HepG2 (cell line): ENCODE measurements at regions not wholly inside any gene's neighbourhood (a gene's known extent, or its start where the extent isn't known, plus 50 kb on each side); places are given as distances from the start of the nearest gene placed in this dataset.

Experiments
- ATAC-seq: fragments of 200-7000 bp; cut with Tn5 transposase; 3 replicates; pipeline ENCODE4 v1.9.1; 2020; ENCODE audit warnings: mild to moderate bottlenecking, moderate library complexity
- BruUV-seq: library from RNA; stranded (reverse); fragments of 400-500 nt; replicated peaks from 2 replicates; lab custom pipeline; 2021; lab: Mats Ljungman, UMichigan
- CTCF ChIA-PET: fragments of 300-600 bp; formaldehyde crosslinking; extraction: SDS; loops from one replicate; lab custom pipeline; 2021; ENCODE audit warnings: low total read pairs, inconsistent platforms, low intra/inter-chr PET ratio; lab: Yijun Ruan, JAX
- POLR2A ChIA-PET: fragments of 350-600 bp; sonication (Branson Sonifier 250); formaldehyde crosslinking; loops from one replicate; lab custom pipeline; 2020; ENCODE audit warnings: antibody characterized with exemption, inconsistent platforms; lab: Yijun Ruan, JAX
- DNase-seq: peaks from one replicate; pipeline ENCODE4 v3.0.0-alpha.2; 2015; ENCODE audit warnings: low spot score
- FAIRE-seq: peaks from 3 replicates; lab custom pipeline; 2011; peaks lifted over from hg19 to GRCh38; lab: Jason Lieb, UNC
- H2AFZ ChIP-seq: one replicate; pipeline ENCODE4 v1.6.1; 2011; ENCODE audit warnings: low read length, inconsistent platforms
- H3K27ac ChIP-seq: fragments of 300-600 bp; 3 replicates; pipeline ENCODE4 v1.8.0; 2011; ENCODE audit warnings: mixed run types, mild to moderate bottlenecking, mixed read lengths, low read length, inconsistent platforms; ENCODE audit not compliant: insufficient read depth; ENCODE audit errors: extremely low read length
- H3K27me3 ChIP-seq, 2 experiments: fragments of 200-600 bp in 1 of 2; 2 replicates in 1 of 2; 3 replicates in 1 of 2; pipeline versions ENCODE4 v1.6.0 to v1.8.0; 2011; ENCODE audit warnings: low read length in 2 of 2, mild to moderate bottlenecking in 2 of 2, moderate library complexity in 2 of 2, inconsistent platforms in 1 of 2; ENCODE audit not compliant: insufficient read depth in 2 of 2, control insufficient read depth in 1 of 2
- H3K36me3 ChIP-seq, 2 experiments: fragments of 200-600 bp in 1 of 2; replicated peaks in 1 of 2; 2 replicates in 1 of 2; 3 replicates in 1 of 2; pipeline versions ENCODE4 v1.5.1 to v1.8.0; 2011; ENCODE audit warnings: low read length in 2 of 2, inconsistent platforms in 1 of 2; ENCODE audit not compliant: insufficient read depth in 2 of 2, control insufficient read depth in 1 of 2
- H3K4me1 ChIP-seq: 2 replicates; pipeline ENCODE4 v1.5.1; 2012; ENCODE audit warnings: low read length, inconsistent platforms; ENCODE audit not compliant: insufficient read depth
- H3K4me2 ChIP-seq: 2 replicates; pipeline ENCODE4 v1.6.0; 2011; ENCODE audit warnings: low read depth, low read length, inconsistent platforms
- H3K4me3 ChIP-seq, 3 experiments: fragments of 200-600 bp in 1 of 3; sonication (generic), shearing (Covaris generic) in 1 of 3; replicated peaks in 1 of 3; 2 replicates each; pipeline ENCODE4 v1.5.1; 2011 to 2016; ENCODE audit warnings: low read length in 3 of 3, inconsistent platforms in 2 of 3, low read depth in 2 of 3, mild to moderate bottlenecking in 2 of 3, control low read depth in 1 of 3, mixed read lengths in 1 of 3; ENCODE audit not compliant: insufficient read depth in 1 of 3
- H3K79me2 ChIP-seq: one replicate; pipeline ENCODE4 v1.6.1; 2011; ENCODE audit warnings: low read length, inconsistent platforms; ENCODE audit not compliant: insufficient read depth
- H3K9ac ChIP-seq: 2 replicates; pipeline ENCODE4 v1.6.0; 2011; ENCODE audit warnings: mild to moderate bottlenecking, low read depth, low read length, inconsistent platforms; ENCODE audit not compliant: insufficient read depth
- H3K9me3 ChIP-seq: 2 replicates; pipeline ENCODE4 v1.5.1; 2012; ENCODE audit warnings: mild to moderate bottlenecking, low read length
- H4K20me1 ChIP-seq: 2 replicates; pipeline ENCODE4 v1.6.0; 2011; ENCODE audit warnings: inconsistent platforms, mild to moderate bottlenecking, low read length, moderate library complexity; ENCODE audit not compliant: insufficient read depth
- ARID4A ChIP-seq: sonication (generic); formaldehyde crosslinking; IDR thresholded peaks from 2 replicates; pipeline ENCODE4 v1.5.0; 2020; ENCODE audit warnings: mild to moderate bottlenecking, missing genetic modification reagents, borderline replicate concordance
- ATF3 ChIP-seq: sonication (generic); formaldehyde crosslinking; IDR thresholded peaks from 2 replicates; pipeline ENCODE4 v1.4.0; 2020; ENCODE audit warnings: missing genetic modification reagents
- FOXC1 ChIP-seq: sonication (generic); formaldehyde crosslinking; IDR thresholded peaks from 2 replicates; pipeline ENCODE4 v1.8.0; 2022; ENCODE audit warnings: mild to moderate bottlenecking, missing genetic modification reagents, borderline replicate concordance
- IKZF4 ChIP-seq: sonication (generic); formaldehyde crosslinking; IDR thresholded peaks from 2 replicates; pipeline ENCODE4 v1.5.1; 2020; ENCODE audit warnings: borderline replicate concordance, mild to moderate bottlenecking, low read depth, missing genetic modification reagents; ENCODE audit errors: not compliant biosample characterization
- PBX2 ChIP-seq: IDR thresholded peaks from 2 replicates; pipeline ENCODE4 v1.6.1; 2016; ENCODE audit warnings: control low read depth
- PRDM10 ChIP-seq: sonication (generic); formaldehyde crosslinking; IDR thresholded peaks from 2 replicates; pipeline ENCODE4 v1.4.0; 2020; ENCODE audit warnings: low read depth, missing genetic modification reagents
- SNRNP70 ChIP-seq: fragments of 200-400 bp; formaldehyde crosslinking; IDR thresholded peaks from 2 replicates; pipeline ENCODE4 v1.6.1; 2017; ENCODE audit warnings: mild to moderate bottlenecking, low read depth, low read length, moderate library complexity
- STAG1 ChIP-seq: sonication (generic); formaldehyde crosslinking; IDR thresholded peaks from 2 replicates; pipeline ENCODE4 v1.4.0; 2020; ENCODE audit warnings: missing genetic modification reagents
- ZNF274 ChIP-seq: sonication (generic); formaldehyde crosslinking; IDR thresholded peaks from 2 replicates; pipeline ENCODE4 v1.5.1; 2020; ENCODE audit warnings: mild to moderate bottlenecking, missing genetic modification reagents
- ZNF691 ChIP-seq: sonication (generic); formaldehyde crosslinking; IDR thresholded peaks from 2 replicates; pipeline ENCODE4 v1.4.0; 2020; ENCODE audit warnings: missing genetic modification reagents, low read depth, mild to moderate bottlenecking, borderline replicate concordance
- WGBS: methylation state at CpG from one replicate; pipeline ENCODE4 v1.1.6; 2017; ENCODE audit warnings: low lambda C conversion rate; 5-methylcytosine and 5-hydroxymethylcytosine counted together
- in situ Hi-C: cut with HindIII; loops from 2 replicates; pipeline ENCODE4 v1.10.0; 2017; ENCODE audit warnings: low pct_unique_long_range_greater_than_20kb; ENCODE audit not compliant: extremely low pct_ligation_motif_present
- intact Hi-C: fragments of 100-400 bp; cut with micrococcal nuclease; formaldehyde crosslinking; loops from one replicate; pipeline ENCODE4 v1.10.0; 2022; ENCODE audit not compliant: unreplicated experiment

- 15% methylated on average over 1 of the region's 1 CpG for WGBS
- H3K9me3 ChIP-seq = peaks cover 6% of the 10 kb centered on the region
- intact Hi-C loops (no loop called here), in situ Hi-C loops (no loop called here)
- BruUV-seq = no TSS peak
- H4K20me1 ChIP-seq = no peaks in the 10 kb centered on the region
- CTCF ChIA-PET = no interaction called here
- DNase-seq (no peak), FAIRE-seq (no peak), ATAC-seq (no peak)
- H3K9ac ChIP-seq = no peak overlapping the region
- no peak overlapping the region for H3K27ac ChIP-seq
- no peaks in the 10 kb centered on the region for H3K36me3 ChIP-seq
- H3K4me1 ChIP-seq = peaks cover 6% of the 10 kb centered on the region
- no peak overlapping the region for H2AFZ ChIP-seq
- H3K27me3 ChIP-seq = no peaks in the 10 kb centered on the region
- no peak overlapping the region for H3K4me3 ChIP-seq
- H3K4me2 ChIP-seq = no peak overlapping the region
- H3K79me2 ChIP-seq = no peaks in the 10 kb centered on the region
- POLR2A ChIA-PET = no interaction called here
- TF ChIP-seq ZNF274 (CRISPR knock-in tag) (no peak), STAG1 (no peak), FOXC1 (CRISPR knock-in tag) (no peak), IKZF4 (CRISPR knock-in tag) (no peak), SNRNP70 (no peak), ZNF691 (CRISPR knock-in tag) (no peak), ATF3 (no peak), PBX2 (CRISPR knock-in tag) (no peak), ARID4A (CRISPR knock-in tag) (no peak), PRDM10 (CRISPR knock-in tag) (no peak)
Measured at GRCh38 chr4:4794421-4794820, 65.0 kb upstream of the MSX1 start.
